Glomerular visceral epithelial cell (primary cell): ENCODE measurements at regions not wholly inside any gene's neighbourhood (a gene's known extent, or its start where the extent isn't known, plus 50 kb on each side); places are given as distances from the start of the nearest gene placed in this dataset.
"Not testable (repeated sequence)": the region's sequence is repeated elsewhere in the genome, so short reads cannot be mapped to it uniquely, and the experiment has no call there.

Experiments
- DNase-seq: peaks from one replicate; pipeline ENCODE4 v3.0.0-alpha.2; 2016; ENCODE audit errors: extremely low spot score

- DNase-seq = peak; percentile 34
Measured at GRCh38 chr10:52956461-52956860, 183.9 kb upstream of the MBL2 start.

GRCh38 chr10:52955337-52955736 is 182.8 kb upstream of the MBL2 start:
- no peak for DNase-seq

GRCh38 chr10:52954407-52954806 is 181.8 kb upstream of the MBL2 start:
- DNase-seq = no peak

GRCh38 chr10:52952391-52953055 is 179.9 kb upstream of the MBL2 start:
- no peak for DNase-seq

- peak; percentile 37 for DNase-seq
Measured at GRCh38 chr10:52951824-52952223, 179.2 kb upstream of the MBL2 start.

GRCh38 chr10:52950578-52950977 is 178.0 kb upstream of the MBL2 start:
- DNase-seq = no peak

GRCh38 chr10:52949899-52950298 is 177.3 kb upstream of the MBL2 start:
- DNase-seq = no peak

GRCh38 chr10:52946486-52946885 is 173.9 kb upstream of the MBL2 start:
- DNase-seq = no peak

GRCh38 chr10:52945521-52945920 is 172.9 kb upstream of the MBL2 start:
- not testable (repeated sequence) for DNase-seq

GRCh38 chr10:52940921-52941320 is 168.3 kb upstream of the MBL2 start:
- DNase-seq = no peak

GRCh38 chr10:52939894-52940293 is 167.3 kb upstream of the MBL2 start:
- no peak for DNase-seq

- DNase-seq = no peak
Measured at GRCh38 chr10:52933748-52934147, 161.2 kb upstream of the MBL2 start.

GRCh38 chr10:52927678-52928077 is 155.1 kb upstream of the MBL2 start:
- DNase-seq = no peak

GRCh38 chr10:52923520-52923919 is 150.9 kb upstream of the MBL2 start:
- DNase-seq = no peak

GRCh38 chr10:52918714-52919305 is 146.2 kb upstream of the MBL2 start:
- DNase-seq = no peak

- DNase-seq = no peak
Measured at GRCh38 chr10:52915391-52915790, 142.8 kb upstream of the MBL2 start.

GRCh38 chr10:52911163-52911562 is 138.6 kb upstream of the MBL2 start:
- DNase-seq = no peak

GRCh38 chr10:52908478-52908877 is 135.9 kb upstream of the MBL2 start:
- DNase-seq = no peak

GRCh38 chr10:52906046-52906445 is 133.5 kb upstream of the MBL2 start:
- peak; percentile 60 for DNase-seq

GRCh38 chr10:52903397-52903938 is 130.9 kb upstream of the MBL2 start:
- DNase-seq = no peak

GRCh38 chr10:52900593-52900992 is 128.0 kb upstream of the MBL2 start:
- DNase-seq = no peak

GRCh38 chr10:52897162-52897561 is 124.6 kb upstream of the MBL2 start:
- no peak for DNase-seq

- DNase-seq = no peak
Measured at GRCh38 chr10:52895059-52895458, 122.5 kb upstream of the MBL2 start.

GRCh38 chr10:52890281-52890680 is 117.7 kb upstream of the MBL2 start:
- DNase-seq = no peak
